ENCODE measurements at regions not wholly inside any gene's neighbourhood (a gene's known extent, or its start where the extent isn't known, plus 50 kb on each side); places are given as distances from the start of the nearest gene placed in this dataset.

DNA sequence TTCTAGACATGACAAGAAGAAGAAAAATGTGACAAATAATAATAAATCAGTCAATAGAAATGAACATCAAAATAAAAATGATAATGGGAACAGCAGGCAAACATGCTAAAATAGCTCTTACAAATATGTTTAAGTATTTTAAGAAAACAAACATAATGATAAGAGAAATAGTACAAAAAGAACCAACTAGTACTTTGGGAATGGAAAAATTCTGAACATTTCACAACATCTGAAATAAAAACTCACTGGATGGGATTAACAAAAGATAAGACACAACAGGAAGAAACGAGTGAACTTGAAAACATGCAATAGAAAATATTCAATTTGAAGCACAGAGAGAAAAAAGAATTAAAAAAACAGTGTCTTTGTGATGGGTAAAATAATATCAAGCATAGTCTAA is 115.2 kb upstream of the TSPAN2 start:
- DNase-seq (ENCODE audit: low read depth in 3 of 3) = no peak

DNA sequence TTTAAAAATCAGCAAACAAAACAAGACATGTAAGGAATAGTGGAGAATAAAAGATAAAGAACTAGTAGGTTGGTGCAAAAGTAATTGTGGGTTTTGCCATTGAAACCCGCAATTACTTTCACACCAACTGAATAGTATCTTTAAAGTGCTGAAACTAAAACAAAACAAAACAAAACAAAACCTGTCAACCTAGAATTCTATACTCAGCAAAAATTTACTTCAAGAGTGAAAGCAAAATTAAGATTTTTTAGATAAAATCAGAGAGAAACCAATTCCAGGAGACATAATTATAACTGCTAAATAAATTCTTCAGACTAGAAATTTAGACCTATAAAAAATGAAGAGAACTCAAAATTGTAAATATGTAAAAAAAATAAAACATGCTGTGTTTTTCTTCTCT is 114.0 kb upstream of the TSPAN2 start:
- DNase-seq (ENCODE audit: low read depth in 3 of 3) = no peak

DNA sequence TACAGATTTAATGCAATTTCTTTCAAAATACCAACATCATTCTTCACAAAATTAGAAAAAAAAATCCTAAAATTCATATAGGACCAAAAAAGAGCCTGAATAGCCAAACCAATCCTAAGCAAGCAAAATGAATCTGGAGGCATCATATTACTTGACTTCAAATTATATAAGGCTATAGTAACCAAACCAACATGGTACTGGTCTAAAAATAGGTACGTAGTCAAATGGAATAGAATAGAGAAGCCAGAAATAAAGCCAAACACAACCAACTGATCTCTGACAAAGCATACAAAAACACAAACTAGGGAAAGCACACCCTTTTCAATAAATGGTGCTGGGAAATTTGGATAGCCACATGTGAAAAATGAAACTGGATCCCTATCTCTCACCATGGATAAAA is 112.3 kb upstream of the TSPAN2 start:
- DNase-seq (ENCODE audit: low read depth in 3 of 3) = no peak

DNA sequence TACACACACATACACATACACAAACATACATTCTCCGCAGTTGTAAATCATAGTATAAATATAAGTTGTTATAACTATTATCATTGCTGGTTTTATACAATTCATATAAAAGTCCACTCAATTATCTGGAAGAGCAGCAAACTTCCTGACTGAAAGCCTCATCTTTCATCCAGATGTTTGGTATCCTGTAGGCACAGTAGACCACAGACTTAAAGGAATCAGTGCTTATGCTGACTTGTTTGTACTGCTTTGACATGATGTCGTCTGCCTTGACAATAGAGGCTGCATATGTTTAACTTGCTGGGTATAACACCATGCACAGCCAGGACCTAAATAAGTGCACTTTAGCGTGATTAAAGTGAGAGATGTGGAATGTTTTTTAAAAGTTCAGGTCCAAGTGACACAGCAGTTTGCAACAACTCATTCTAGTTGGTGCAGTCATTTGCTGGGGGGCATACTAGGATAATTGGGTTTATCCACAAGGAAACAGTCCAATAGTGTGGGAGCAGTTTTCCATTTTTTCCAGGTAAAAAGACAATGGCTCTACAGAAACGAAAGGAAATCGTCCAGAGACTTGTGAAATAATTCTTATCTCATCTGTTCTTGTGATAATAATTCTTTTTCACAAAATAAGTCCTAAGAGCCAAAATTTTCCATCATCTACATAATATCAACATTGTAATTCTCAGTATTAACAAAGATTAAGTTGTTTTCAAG is 110.3 kb upstream of the TSPAN2 start:
- no peak for DNase-seq (ENCODE audit: low read depth in 3 of 3)

DNA sequence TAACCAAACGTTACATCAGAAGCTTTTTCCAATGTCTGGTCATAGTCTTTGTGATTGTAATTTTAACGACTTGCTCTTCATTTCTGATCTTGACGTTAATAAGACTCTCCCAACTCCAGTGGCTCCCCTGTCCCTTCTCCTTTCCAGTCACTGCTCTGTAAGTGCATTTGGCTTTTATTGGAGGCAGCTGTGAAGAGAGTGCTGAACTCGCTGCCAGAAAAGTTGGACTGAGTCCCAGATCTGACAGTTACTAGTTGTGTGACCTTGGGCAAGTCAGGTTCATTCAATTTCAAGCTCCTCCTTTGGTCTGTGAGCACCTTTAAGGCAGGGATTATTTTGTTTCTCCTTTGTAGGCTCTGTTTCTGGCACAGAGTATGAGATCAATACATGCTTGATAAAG is 109.6 kb upstream of the TSPAN2 start:
- DNase-seq (ENCODE audit: low read depth in 3 of 3) = no peak

DNA sequence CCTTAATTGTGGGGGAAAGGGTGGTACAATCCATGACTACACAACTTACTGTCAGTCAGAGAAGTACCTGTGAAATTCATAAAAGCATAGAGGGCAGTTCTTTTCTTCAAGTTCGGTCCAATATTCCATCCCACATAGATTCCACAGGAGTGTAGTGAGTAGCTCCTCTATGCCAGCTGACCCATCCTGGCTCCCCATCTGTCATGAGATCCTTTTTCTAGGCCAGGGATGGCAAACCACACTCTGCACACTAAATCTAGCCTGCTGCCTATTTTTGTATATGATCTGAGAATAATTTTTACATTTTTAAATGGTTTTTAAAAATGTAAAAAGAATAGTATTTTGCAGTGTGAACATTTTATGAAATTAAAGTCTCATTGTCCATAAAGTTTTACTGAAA is 107.0 kb upstream of the TSPAN2 start:
- DNase-seq (ENCODE audit: low read depth in 3 of 3) = no peak

DNA sequence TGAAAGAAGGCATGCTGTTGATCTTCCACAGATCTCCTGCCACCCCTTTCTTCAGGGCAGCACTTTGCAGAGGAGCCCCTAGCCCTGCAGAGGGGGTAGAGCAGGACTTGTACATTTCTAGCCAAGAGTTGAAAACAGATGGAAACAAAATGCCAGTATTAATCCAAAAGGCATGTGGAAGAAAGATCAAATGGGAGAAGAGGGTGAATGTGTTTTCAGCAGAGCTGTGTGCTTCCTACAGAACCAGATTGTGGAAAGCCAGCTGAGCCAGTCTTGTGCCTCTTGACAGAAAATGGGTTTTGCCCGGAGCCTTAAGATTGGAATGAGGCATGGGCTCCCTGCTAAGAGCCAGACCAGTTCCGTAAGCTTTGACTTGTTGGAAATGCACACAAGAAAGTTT is 105.2 kb upstream of the TSPAN2 start:
- no peak for DNase-seq (ENCODE audit: low read depth in 3 of 3)

DNA sequence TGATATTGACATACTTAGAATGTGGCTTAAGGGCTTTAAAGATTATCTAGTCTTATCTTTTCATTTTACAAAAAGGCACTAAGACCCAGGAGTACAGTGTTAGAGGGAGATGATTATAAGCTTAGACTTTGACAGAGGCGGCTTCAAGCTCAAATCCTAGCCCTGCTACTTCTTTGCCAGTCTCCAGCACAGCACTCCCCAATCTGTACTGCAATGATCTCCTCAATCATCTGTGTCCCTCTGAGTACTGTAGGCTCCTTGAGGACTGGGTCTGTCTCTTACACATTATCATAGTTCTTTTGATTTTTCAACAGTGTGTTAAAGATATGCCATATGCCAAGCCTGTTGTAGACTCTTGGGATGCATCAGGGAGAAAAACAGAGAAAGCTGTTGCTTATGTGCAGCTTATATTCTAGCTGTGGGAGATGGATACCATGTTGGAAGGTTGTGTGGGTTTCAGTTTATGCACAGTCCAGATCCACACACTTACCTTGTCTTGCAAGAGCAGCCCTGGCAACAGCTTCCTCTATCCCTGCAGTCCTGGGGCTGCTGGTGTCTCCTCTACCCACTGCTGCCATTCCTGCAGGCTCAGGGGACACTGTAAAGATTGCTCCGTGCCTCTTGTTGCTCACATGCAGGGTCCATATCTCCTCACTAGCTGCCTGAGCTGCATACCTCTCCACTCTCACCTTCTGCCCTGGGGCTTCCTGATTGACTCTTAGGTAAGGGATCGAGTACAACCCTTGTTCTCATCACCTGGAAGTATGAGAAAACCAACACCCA is 103.9 kb upstream of the TSPAN2 start:
- no peak for DNase-seq (ENCODE audit: low read depth in 3 of 3)

DNA sequence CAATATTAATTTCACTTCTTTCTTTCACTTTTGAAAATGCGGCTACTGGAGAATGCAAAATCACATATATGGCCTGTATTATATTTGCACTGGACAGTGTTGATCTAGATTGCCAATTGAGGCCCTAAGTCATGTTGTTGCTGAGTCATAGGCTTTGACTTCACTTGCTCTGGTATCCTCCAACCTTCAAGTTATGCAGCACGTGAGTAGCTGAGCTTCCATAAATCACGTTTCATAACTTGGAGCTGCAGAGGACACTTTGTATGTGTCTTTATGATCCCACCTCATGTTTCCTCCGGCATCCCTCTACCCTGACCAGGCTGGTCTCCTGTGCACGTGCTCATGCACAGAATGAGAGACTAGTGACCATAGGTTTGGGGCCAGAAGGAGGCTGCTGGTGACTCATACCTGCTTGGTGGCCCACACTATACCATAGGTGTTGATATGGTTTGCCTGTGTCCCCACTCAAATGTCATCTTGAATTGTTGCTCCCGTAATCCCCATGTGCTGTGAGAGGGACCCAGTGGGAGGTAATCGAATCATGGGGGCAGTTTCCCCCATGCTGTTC is 103.0 kb upstream of the TSPAN2 start:
- no peak for DNase-seq (ENCODE audit: low read depth in 3 of 3)

DNA sequence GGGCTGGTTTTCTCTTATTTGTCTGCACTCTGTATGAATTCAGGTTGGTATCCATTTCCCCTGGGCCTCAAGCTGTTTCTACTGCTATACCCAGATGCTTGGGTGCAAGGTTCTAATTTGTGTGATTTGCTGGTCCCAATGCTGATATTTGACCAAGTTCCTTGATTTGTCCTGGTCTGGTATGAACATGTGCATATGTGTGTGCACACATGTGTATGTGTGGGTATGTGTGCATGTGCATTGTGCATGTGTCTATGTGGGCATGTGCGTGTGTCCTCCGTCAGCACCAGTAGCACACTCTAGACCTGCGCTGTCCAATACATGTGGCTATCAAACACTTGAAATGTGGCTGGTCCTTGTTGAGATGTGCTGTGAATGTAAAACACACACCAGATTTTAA is 102.4 kb upstream of the TSPAN2 start:
- DNase-seq (ENCODE audit: low read depth in 3 of 3) = no peak

DNA sequence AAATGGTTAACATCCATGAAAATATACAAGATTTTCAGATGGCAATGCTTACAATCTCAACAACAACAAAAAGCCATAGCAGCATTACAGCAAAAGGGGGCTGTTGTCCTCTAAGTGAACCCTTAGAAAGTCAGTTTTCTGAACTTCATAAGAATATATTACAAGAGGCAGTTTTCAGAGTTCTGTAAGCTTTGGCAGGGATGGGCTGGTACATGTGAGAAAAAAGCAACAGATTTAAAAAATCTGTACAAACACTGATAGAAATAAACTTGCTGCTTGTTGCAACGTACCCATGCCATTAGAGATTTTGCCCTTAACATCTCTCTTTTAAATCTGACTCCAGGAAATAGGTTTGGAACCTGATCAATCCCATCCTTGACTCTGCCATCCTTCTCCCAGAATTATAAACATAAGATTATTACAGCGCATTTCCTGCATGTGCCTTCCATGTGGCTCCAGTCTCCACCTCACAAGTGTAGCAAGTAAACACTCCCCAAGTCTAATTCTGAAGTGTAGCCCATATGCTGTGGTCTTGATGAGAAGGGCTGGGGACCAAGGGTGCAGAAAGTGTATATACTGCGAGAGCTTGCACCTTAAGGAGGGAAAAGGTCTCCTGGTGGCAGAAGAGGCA is 101.4 kb upstream of the TSPAN2 start:
- DNase-seq (ENCODE audit: low read depth in 3 of 3) = no peak

DNA sequence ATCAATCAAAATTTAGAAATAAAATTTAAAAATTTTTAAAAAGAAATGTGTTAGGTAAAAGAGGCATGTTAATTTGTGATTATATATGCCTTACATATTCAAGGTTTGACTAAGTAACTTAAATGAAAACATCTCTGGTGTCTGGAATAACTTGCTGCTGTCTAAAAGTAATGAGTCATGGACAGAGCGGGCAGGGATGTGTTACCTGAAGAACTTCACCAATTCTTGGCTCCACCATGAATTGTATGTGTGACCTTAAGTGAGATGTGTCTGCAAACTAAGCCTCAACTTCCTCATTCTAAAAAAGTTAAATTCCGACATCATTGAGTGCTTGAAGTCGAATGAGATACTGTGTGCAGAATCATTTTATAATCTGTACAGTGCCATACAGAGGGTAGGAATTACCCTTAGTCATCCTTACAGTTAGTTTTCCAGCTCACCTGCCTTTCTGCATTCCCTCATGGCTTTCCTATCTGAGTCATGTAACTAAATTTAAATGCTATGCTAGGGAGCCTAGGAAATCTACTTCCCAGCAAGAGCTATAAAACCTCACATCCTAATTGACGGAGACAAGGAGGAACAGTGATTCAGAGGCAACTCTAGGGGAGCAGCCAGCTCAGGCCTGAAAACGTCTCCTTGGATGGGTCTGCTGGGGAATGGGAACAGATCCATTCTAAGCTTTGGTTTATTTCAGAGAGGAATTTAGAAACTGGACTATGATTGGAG is 100.7 kb upstream of the TSPAN2 start:
- DNase-seq (ENCODE audit: low read depth in 3 of 3) = no peak

DNA sequence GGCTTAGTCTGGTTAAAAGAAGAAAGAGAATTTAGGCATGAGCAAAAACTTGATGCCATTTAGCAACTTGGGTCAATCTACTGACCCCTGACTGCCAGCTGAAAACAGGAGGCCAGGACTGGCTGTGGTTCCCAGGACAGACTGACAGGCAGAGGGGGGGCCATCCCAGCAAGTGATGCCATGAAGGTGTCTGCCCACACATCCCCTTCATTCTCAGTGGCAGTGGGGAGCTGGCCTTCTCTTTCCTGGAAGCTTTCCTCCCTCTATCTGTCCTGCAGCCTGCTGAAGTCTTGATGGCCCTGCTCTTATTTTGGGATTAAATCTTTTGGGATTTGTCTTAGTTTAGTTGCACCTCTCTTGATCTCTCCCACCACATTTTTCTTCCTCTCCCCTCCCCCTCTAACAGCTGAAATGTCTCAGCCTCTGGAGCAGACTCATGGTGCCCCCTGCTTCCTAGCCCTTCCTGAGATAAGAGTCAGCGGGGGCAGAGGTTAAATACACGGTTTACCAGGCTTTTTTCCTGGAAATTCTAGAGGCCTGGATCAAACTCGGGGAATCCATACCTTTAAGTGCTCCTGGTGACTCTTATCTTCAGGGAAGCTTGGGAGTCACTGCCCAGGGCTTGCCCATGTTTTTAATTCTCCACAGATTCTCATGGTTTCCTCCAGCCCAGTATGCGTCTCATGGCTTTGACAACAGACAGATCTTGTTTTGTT is 99.5 kb upstream of the TSPAN2 start:
- no peak for DNase-seq (ENCODE audit: low read depth in 3 of 3)

DNA sequence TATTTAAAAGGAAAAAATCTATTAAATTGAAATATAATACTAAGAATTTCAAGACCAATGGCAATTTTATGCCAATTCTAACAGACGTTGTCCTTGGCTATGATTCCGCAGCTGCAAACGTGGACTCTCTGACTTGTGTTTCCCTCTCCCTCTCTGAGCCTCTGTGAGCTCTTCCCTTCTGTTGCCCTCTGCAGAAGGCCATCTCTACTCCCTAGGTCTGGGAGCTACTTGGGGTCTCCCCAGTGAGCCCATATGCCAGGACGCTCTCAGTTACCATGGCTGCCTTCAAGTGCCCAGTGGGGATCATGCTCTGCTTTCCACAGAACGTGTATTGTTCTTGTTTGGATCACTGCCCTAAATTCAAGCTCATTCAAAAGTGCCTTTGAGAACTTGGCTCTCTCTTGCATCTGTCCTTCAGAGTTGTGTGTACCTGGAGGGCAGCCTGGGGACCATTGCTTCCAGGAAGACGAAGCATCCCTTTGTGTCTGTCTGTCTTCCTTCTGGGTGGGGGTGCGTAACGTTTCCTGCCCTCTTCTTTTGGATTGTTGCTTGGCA is 97.5 kb upstream of the TSPAN2 start:
- no peak for DNase-seq (ENCODE audit: low read depth in 3 of 3)

DNA sequence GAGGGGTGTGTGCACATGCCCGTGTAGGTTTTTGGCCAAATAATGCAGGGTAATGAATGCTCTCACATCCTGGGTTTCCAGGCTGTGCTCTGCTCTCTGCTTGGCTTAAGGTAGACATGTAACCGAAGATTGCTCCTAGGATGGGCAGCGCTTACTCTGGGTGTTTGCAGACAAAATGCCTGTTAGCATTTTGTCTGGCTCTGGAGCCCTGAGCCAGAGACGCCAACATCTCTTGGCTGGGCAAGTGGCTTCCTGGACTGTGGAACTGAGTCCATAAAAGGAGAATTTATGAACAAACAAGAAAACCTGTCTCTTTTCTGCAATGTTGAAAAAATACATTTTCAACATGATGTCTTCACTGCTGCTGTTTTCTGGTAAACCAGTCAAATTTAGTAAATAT is 96.0 kb upstream of the TSPAN2 start:
- no peak for DNase-seq (ENCODE audit: low read depth in 3 of 3)

DNA sequence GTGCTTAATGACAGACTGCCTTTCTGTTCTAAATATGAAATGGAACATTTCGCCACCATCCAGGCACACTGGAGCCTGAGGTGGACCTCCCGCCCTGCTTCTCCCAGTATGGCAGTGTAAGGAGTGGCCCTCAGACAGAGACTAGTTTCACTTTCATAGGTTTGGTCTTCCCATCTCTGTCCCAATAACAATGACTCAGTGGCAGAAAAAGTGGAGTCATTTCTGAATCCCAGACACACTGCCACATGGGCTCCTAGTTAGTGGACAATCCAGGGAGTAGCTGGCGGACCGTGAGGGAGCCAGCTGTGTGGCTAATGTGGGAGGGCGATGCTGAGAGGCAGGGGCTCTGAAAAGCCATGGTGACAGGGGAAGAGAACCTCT is 95.6 kb upstream of the TSPAN2 start:
- DNase-seq (ENCODE audit: low read depth in 3 of 3) = no peak

DNA sequence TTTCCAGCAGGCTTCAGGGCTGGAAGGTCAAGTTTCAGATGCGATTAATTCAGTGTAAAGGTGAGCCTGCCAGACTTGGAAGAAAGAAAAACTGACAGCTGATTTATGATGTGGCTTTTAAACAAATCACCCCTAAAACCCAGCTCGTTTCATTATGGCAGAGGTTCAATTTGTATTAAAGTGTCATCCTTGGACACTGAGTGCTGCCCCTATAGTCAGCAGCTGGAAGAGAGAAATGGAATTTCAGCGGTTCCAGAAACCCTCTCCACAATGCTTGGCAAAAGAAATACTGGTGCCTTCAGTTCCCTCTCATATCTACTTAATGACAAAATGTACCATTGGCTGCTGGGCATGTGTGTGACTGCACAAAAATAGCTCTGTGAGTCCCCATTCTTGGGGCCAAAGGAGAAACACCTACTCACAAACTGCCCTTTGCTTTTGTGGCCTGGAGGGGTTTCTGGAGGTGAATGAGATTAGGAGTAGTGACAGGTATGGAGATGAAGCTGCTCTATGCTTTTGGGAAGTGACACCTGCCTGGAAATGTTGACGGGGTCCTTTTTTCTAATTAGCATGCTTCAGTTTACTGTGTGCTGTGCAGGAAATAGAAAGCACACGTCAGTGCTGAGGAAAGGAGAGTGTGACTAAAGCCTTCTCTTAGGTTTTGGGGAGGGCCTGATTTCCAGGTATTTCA is 95.1 kb upstream of the TSPAN2 start:
- DNase-seq (ENCODE audit: low read depth in 3 of 3) = no peak

DNA sequence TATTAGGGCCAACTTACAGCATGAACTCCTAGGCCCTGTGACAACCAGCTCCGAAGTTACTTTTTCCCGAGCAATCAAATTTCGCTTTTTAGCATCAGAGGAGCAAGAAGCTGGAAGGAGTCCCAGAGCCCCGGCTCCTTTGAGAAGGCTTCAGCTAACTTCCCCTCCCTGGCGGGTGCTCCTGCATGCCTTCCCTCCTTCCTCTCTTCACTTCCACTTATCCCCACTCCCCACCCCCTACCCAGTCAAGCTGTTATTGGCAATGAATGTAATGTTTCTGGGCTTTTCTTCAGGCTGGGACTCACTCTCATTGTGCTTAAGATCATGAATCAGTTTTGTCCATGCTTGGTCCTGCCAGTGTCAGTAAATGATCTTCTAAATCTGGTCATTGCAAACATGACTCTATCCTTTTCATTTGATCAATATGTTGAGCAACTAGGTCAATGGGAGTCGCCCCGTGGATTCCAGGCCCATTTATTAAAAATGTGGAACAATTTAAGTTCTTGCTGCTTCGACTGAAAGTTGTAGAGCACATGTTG is 94.5 kb upstream of the TSPAN2 start:
- no peak for DNase-seq (ENCODE audit: low read depth in 3 of 3)

DNA sequence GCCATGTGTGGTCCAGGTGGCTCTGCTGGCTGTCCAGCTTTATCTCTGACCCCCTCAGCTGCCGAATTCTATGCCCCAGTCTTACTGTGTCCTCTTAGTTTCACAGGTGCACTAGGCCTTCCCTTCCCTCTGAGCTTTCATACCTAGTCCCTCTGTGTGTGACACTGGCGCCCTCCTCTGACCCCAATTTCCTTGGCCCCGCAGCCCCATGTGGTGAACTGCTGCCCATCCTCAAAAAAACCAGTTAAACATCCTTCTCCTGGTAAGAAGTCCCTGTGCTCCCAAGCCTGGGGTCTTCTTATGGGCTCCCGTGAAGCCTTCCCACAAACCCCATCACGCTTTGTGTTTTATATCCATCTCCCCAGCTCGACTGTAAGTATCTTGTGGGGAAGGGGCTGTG is 93.9 kb upstream of the TSPAN2 start:
- no peak for DNase-seq (ENCODE audit: low read depth in 3 of 3)

DNA sequence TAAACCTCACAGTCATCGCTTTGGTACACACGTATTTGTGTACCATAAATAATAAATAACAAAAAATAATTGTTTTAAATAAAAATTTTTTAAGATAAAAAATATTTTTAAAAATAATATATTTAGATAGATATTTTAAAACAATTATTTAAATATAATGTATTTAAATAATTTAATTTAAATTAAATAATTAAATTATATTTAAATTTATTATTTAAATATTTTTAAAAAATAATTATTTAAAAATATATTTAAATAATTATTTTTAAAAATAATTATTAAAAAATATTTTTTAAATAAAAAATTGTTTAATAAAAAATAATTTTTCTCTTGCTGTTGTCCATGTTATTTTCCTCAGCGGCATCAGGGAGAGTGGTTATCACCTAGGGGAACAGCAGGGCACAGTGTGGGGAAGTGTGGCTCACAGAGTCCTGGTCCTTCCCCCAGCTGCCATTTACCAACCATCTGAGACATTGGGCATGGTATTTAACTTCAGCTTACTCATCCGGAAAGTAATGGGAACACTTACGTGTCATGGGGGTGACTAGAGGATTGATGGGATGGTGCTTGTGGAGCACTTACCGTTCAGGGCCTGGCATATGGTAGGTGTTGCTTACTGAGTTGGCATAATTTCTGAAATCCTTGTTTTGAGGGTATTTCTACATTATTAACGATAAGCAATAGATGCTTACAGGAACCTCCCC is 92.9 kb upstream of the TSPAN2 start:
- no peak for DNase-seq (ENCODE audit: low read depth in 3 of 3)

Measured in stimulated activated CD4-positive, alpha-beta T cell treated with anti-CD3 and anti-CD28 coated beads, TNF-alpha, amount 100 ng/mL, for 24 hours (primary cell).